ENCODE measurements at regions not wholly inside any gene's neighbourhood (a gene's known extent, or its start where the extent isn't known, plus 50 kb on each side); places are given as distances from the start of the nearest gene placed in this dataset.

- Histone ChIP-seq H3K27me3 (replicated peaks; ENCODE audit: control insufficient read depth, insufficient read depth, low read length) (no peaks in the 10 kb centered on the region; the same call in none of the 2 replicates), H3K36me3 (ENCODE audit: control insufficient read depth, insufficient read depth, low read length) (no peaks in the 10 kb centered on the region), H3K4me3 (replicated peaks; ENCODE audit: low read depth, low read length) (no peak overlapping the region)
- DNase-seq (ENCODE audit: extremely low read depth, insufficient read length), result no peak
- TF ChIP-seq CTCF (IDR thresholded peaks at IDR 0.05; ENCODE audit: insufficient read depth, low read length, poor library complexity, severe bottlenecking), result no peak
Measured at GRCh38 chr15:81784751-81785150, 261.1 kb downstream of the MEX3B start.

- H3K4me3 ChIP-seq (replicated peaks; ENCODE audit: low read depth, low read length), result no peak overlapping the region
- no peak for DNase-seq (ENCODE audit: extremely low read depth, insufficient read length)
- no peaks in the 10 kb centered on the region for H3K36me3 ChIP-seq (ENCODE audit: control insufficient read depth, insufficient read depth, low read length)
- H3K27me3 ChIP-seq (replicated peaks; ENCODE audit: control insufficient read depth, insufficient read depth, low read length), result no peaks in the 10 kb centered on the region; the same call in none of the 2 replicates
- TF ChIP-seq CTCF (IDR thresholded peaks at IDR 0.05; ENCODE audit: insufficient read depth, low read length, poor library complexity, severe bottlenecking), result no peak
Measured at GRCh38 chr15:81783586-81783985, 262.2 kb downstream of the MEX3B start.

GRCh38 chr15:81783076-81783475 lies 262.7 kb downstream of the MEX3B start:
- peaks cover 2% of the 10 kb centered on the region for H3K27me3 ChIP-seq (replicated peaks; ENCODE audit: control insufficient read depth, insufficient read depth, low read length)
- TF ChIP-seq CTCF (IDR thresholded peaks at IDR 0.05; ENCODE audit: insufficient read depth, low read length, poor library complexity, severe bottlenecking), result no peak

GRCh38 chr15:81781395-81781794 lies 264.4 kb downstream of the MEX3B start:
- DNase-seq (ENCODE audit: extremely low read depth, insufficient read length), result no peak
- H3K27me3 ChIP-seq (replicated peaks; ENCODE audit: control insufficient read depth, insufficient read depth, low read length), result peaks cover 2% of the 10 kb centered on the region
- no peak for TF ChIP-seq CTCF (IDR thresholded peaks at IDR 0.05; ENCODE audit: insufficient read depth, low read length, poor library complexity, severe bottlenecking)
- no peak overlapping the region for H3K4me3 ChIP-seq (replicated peaks; ENCODE audit: low read depth, low read length)
- no peaks in the 10 kb centered on the region for H3K36me3 ChIP-seq (ENCODE audit: control insufficient read depth, insufficient read depth, low read length)

More at GRCh38 chr15:81783076-81783475, 262.7 kb downstream of the MEX3B start:
- H3K4me3 ChIP-seq (replicated peaks; ENCODE audit: low read depth, low read length), result no peak overlapping the region
- H3K36me3 ChIP-seq (ENCODE audit: control insufficient read depth, insufficient read depth, low read length), result no peaks in the 10 kb centered on the region
- no peak for DNase-seq (ENCODE audit: extremely low read depth, insufficient read length)

GRCh38 chr15:81780966-81781365 lies 264.9 kb downstream of the MEX3B start:
- Histone ChIP-seq H3K27me3 (replicated peaks; ENCODE audit: control insufficient read depth, insufficient read depth, low read length) (peaks cover 2% of the 10 kb centered on the region), H3K36me3 (ENCODE audit: control insufficient read depth, insufficient read depth, low read length) (no peaks in the 10 kb centered on the region), H3K4me3 (replicated peaks; ENCODE audit: low read depth, low read length) (no peak overlapping the region)
- DNase-seq (ENCODE audit: extremely low read depth, insufficient read length), result no peak
- no peak for TF ChIP-seq CTCF (IDR thresholded peaks at IDR 0.05; ENCODE audit: insufficient read depth, low read length, poor library complexity, severe bottlenecking)

GRCh38 chr15:81779181-81779580 lies 266.6 kb downstream of the MEX3B start:
- no peak overlapping the region for H3K4me3 ChIP-seq (replicated peaks; ENCODE audit: low read depth, low read length)
- no peak for TF ChIP-seq CTCF (IDR thresholded peaks at IDR 0.05; ENCODE audit: insufficient read depth, low read length, poor library complexity, severe bottlenecking)
- H3K27me3 ChIP-seq (replicated peaks; ENCODE audit: control insufficient read depth, insufficient read depth, low read length), result peaks cover 2% of the 10 kb centered on the region
- H3K36me3 ChIP-seq (ENCODE audit: control insufficient read depth, insufficient read depth, low read length), result no peaks in the 10 kb centered on the region
- DNase-seq (ENCODE audit: extremely low read depth, insufficient read length), result no peak

Data from GM06990 (cell line).